CD4-positive, alpha-beta T cell (primary cell): ENCODE measurements at regions not wholly inside any gene's neighbourhood (a gene's known extent, or its start where the extent isn't known, plus 50 kb on each side); places are given as distances from the start of the nearest gene placed in this dataset.

Experiments
- ATAC-seq: fragments of 200-7000 bp; cut with Tn5 transposase; one replicate; pipeline ENCODE4 v1.10.0; 2022; ENCODE audit warnings: mild to moderate bottlenecking; ENCODE audit not compliant: poor library complexity
- CTCF ChIA-PET: fragments of 350-600 bp; sonication (Branson Sonifier 250); formaldehyde crosslinking; loops from one replicate; lab custom pipeline; 2021; ENCODE audit warnings: antibody characterized with exemption, inconsistent platforms; lab: Charles Lee
- POLR2A ChIA-PET: fragments of 350-600 bp; sonication (Branson Sonifier 250); formaldehyde crosslinking; loops from one replicate; lab custom pipeline; 2021; ENCODE audit warnings: antibody characterized with exemption, inconsistent platforms; lab: Charles Lee
- DNase-seq, 14 experiments: peaks; one replicate each; pipeline ENCODE4 v3.0.0-alpha.2; 2013 to 2020; ENCODE audit warnings: mixed read lengths in 2 of 14
- H3K27ac ChIP-seq, 2 donors: one replicate each; pipeline versions ENCODE4 v1.5.1 to v1.7.0; 2013; ENCODE audit warnings: low read length in 2 of 2, low read depth in 1 of 2, mild to moderate bottlenecking in 1 of 2
- H3K27me3 ChIP-seq, 2 experiments: 1 replicate in 1 of 2; 2 replicates in 1 of 2; pipeline versions ENCODE4 v1.6.1 to v1.7.0; 2013; ENCODE audit warnings: low read length in 2 of 2, control low read depth in 1 of 2, mild to moderate bottlenecking in 1 of 2, moderate library complexity in 1 of 2; ENCODE audit not compliant: insufficient read depth in 2 of 2, control insufficient read depth in 1 of 2
- H3K36me3 ChIP-seq: one replicate; pipeline ENCODE4 v1.6.1; 2013; ENCODE audit warnings: low read length, control low read depth; ENCODE audit not compliant: insufficient read depth
- H3K4me1 ChIP-seq: one replicate; pipeline ENCODE4 v1.6.1; 2013; ENCODE audit warnings: low read length, control low read depth; ENCODE audit not compliant: insufficient read depth
- H3K4me3 ChIP-seq: one replicate; pipeline ENCODE4 v1.5.1; 2013; ENCODE audit warnings: mild to moderate bottlenecking, low read length, moderate library complexity
- H3K9me3 ChIP-seq, 2 experiments: 1 replicate in 1 of 2; 2 replicates in 1 of 2; pipeline versions ENCODE4 v1.6.1 to v1.7.0; 2013; ENCODE audit warnings: low read length in 2 of 2, mild to moderate bottlenecking in 2 of 2, control low read depth in 1 of 2, moderate library complexity in 1 of 2; ENCODE audit not compliant: control insufficient read depth in 1 of 2, insufficient read depth in 1 of 2
- H3K27ac Mint-ChIP-seq: one replicate; pipeline ENCODE4 v1.8.0; 2020; ENCODE audit warnings: mixed read lengths
- H3K27me3 Mint-ChIP-seq: one replicate; pipeline ENCODE4 v1.8.0; 2021; ENCODE audit warnings: mixed read lengths
- H3K36me3 Mint-ChIP-seq: one replicate; pipeline ENCODE4 v1.8.0; 2021; ENCODE audit warnings: low read depth, mixed read lengths
- H3K4me1 Mint-ChIP-seq: one replicate; pipeline ENCODE4 v1.8.0; 2021; ENCODE audit warnings: low read depth, mixed read lengths
- H3K4me3 Mint-ChIP-seq: one replicate; pipeline ENCODE4 v1.8.0; 2020; ENCODE audit warnings: mild to moderate bottlenecking, mixed read lengths
- H3K9me3 Mint-ChIP-seq: one replicate; pipeline ENCODE4 v1.8.0; 2020; ENCODE audit warnings: mixed read lengths
- intact Hi-C, 2 experiments: fragments of 100-400 bp; cut with DNase I in 1 of 2; cut with micrococcal nuclease in 1 of 2; formaldehyde crosslinking; loops; one replicate each; pipeline versions ENCODE4 v1.15.1 to v1.9.0; 2023 to 2025; cut with DNase I, micrococcal nuclease
- TF ChIP-seq, protein P1 (sequence below): fragments of 200-600 bp; IDR thresholded peaks from one replicate; pipeline ENCODE4 v1.8.0; 2022; ENCODE audit warnings: antibody characterized with exemption, mild to moderate bottlenecking

DNA sequence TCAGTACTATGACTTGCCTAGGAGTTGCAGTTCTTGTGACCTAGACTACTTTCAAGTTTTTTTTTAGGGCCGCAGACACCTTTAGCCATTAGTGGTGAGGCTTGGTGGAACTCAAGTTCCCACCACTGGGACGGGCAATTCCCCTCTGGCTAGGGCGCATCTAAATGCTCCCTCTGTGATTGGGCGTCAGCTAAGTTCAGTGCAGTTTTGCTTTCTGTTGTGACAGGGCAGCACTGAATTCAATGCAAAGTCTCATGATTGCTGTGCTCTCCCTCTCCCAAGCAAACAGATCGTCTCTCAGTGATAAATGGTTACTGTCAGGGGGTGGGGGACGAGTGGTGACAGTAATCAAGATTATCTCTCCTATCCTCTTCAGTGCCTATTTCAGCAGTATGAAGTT, 52.7 kb upstream of the FRMPD3 start:
- TF ChIP-seq, protein P1, sequence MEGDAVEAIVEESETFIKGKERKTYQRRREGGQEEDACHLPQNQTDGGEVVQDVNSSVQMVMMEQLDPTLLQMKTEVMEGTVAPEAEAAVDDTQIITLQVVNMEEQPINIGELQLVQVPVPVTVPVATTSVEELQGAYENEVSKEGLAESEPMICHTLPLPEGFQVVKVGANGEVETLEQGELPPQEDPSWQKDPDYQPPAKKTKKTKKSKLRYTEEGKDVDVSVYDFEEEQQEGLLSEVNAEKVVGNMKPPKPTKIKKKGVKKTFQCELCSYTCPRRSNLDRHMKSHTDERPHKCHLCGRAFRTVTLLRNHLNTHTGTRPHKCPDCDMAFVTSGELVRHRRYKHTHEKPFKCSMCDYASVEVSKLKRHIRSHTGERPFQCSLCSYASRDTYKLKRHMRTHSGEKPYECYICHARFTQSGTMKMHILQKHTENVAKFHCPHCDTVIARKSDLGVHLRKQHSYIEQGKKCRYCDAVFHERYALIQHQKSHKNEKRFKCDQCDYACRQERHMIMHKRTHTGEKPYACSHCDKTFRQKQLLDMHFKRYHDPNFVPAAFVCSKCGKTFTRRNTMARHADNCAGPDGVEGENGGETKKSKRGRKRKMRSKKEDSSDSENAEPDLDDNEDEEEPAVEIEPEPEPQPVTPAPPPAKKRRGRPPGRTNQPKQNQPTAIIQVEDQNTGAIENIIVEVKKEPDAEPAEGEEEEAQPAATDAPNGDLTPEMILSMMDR, result no peak
- H3K27ac Mint-ChIP-seq, result no peak overlapping the region
- no peaks in the 10 kb centered on the region for H3K36me3 ChIP-seq
- ChIA-PET POLR2A (no interaction called here), CTCF (no interaction called here)
- intact Hi-C loops, result no loop called here
- no peak overlapping the region for H3K4me3 ChIP-seq
- DNase-seq, result no peak
- H3K4me3 Mint-ChIP-seq, result no peak overlapping the region
- peaks cover 12% of the 10 kb centered on the region for H3K27me3 Mint-ChIP-seq
- no peaks in the 10 kb centered on the region for H3K36me3 Mint-ChIP-seq
- H3K27me3 ChIP-seq, result peaks cover 0 to 10% of the 10 kb centered on the region in 2 experiments
- H3K9me3 ChIP-seq, result no peaks in the 10 kb centered on the region
- no peak for ATAC-seq
- no peaks in the 10 kb centered on the region for H3K9me3 Mint-ChIP-seq
- H3K27ac ChIP-seq, result no peak overlapping the region
- H3K4me1 ChIP-seq, result no peaks in the 10 kb centered on the region
- no peaks in the 10 kb centered on the region for H3K4me1 Mint-ChIP-seq

DNA sequence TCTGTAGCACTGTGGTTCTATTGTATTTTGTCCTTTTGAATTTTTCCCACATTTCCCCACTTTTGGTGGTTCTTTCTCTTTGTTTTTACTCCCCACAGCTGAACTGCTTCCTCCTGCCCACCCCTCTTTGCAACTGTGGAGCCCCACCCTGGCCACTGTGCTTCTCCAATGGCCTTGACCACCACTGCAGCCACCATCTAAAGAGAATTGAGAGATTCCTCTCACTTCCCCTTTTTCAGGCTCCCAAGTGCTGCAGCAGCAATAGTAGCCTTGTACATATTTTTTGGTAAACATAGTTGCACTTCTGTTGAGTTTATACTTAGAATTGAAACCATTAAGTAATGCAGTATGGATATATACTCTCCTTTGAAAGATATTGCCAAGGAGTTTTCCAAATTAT, 51.3 kb upstream of the FRMPD3 start:
- Histone ChIP-seq H3K9me3 (no peaks in the 10 kb centered on the region), H3K4me3 (no peak overlapping the region), H3K36me3 (no peaks in the 10 kb centered on the region), H3K4me1 (no peaks in the 10 kb centered on the region), H3K27me3 (peaks cover 0 to 10% of the 10 kb centered on the region in 2 experiments), H3K27ac (no peak overlapping the region)
- H3K9me3 Mint-ChIP-seq, result no peaks in the 10 kb centered on the region
- H3K36me3 Mint-ChIP-seq, result no peaks in the 10 kb centered on the region
- DNase-seq (no peak), ATAC-seq (no peak)
- no peak overlapping the region for H3K4me3 Mint-ChIP-seq
- no peaks in the 10 kb centered on the region for H3K4me1 Mint-ChIP-seq
- H3K27ac Mint-ChIP-seq, result no peak overlapping the region
- intact Hi-C loops, result no loop called here
- POLR2A ChIA-PET, result no interaction called here
- H3K27me3 Mint-ChIP-seq, result peaks cover 12% of the 10 kb centered on the region
- CTCF ChIA-PET, result no interaction called here
- TF ChIP-seq, protein P1, result no peak
